ENCODE measurements at regions not wholly inside any gene's neighbourhood (a gene's known extent, or its start where the extent isn't known, plus 50 kb on each side); places are given as distances from the start of the nearest gene placed in this dataset.

- no peak for DNase-seq
These were observed 425.6 kb downstream of the TUSC7 start for GRCh38 chr3:117135207-117135606.

- DNase-seq, result no peak
These were observed 426.4 kb downstream of the TUSC7 start for GRCh38 chr3:117136003-117136402.

- DNase-seq, result no peak
These were observed 427.5 kb downstream of the TUSC7 start for GRCh38 chr3:117137065-117137464.

- no peak for DNase-seq
These were observed 430.1 kb downstream of the TUSC7 start for GRCh38 chr3:117139681-117140080.

- peak; percentile 11 for DNase-seq
These were observed 432.2 kb downstream of the TUSC7 start for GRCh38 chr3:117141812-117142211.

GRCh38 chr3:117144853-117145252 lies 435.3 kb downstream of the TUSC7 start:
- DNase-seq, result no peak

- DNase-seq, result no peak
These were observed 436.1 kb downstream of the TUSC7 start for GRCh38 chr3:117145677-117146076.

GRCh38 chr3:117146571-117146970 lies 437.0 kb downstream of the TUSC7 start:
- no peak for DNase-seq

- no peak for DNase-seq
These were observed 440.0 kb downstream of the TUSC7 start for GRCh38 chr3:117149584-117149983.

- DNase-seq, result no peak
These were observed 441.0 kb downstream of the TUSC7 start for GRCh38 chr3:117150628-117151027.

GRCh38 chr3:117160176-117160575 lies 450.6 kb downstream of the TUSC7 start:
- DNase-seq, result no peak

- DNase-seq, result no peak
These were observed 452.2 kb downstream of the TUSC7 start for GRCh38 chr3:117161816-117162215.

- no peak for DNase-seq
These were observed 455.6 kb downstream of the TUSC7 start for GRCh38 chr3:117165176-117165575.

- DNase-seq, result no peak
These were observed 456.0 kb downstream of the TUSC7 start for GRCh38 chr3:117165601-117166051.

- no peak for DNase-seq
These were observed 459.3 kb downstream of the TUSC7 start for GRCh38 chr3:117168896-117169295.

GRCh38 chr3:117170094-117170493 lies 460.5 kb downstream of the TUSC7 start:
- no peak for DNase-seq

- DNase-seq, result no peak
These were observed 461.5 kb downstream of the TUSC7 start for GRCh38 chr3:117171124-117171523.

GRCh38 chr3:117172426-117172825 lies 462.8 kb downstream of the TUSC7 start:
- no peak for DNase-seq

- DNase-seq, result no peak
These were observed 471.6 kb downstream of the TUSC7 start for GRCh38 chr3:117181222-117181621.

GRCh38 chr3:117184574-117184973 lies 475.0 kb downstream of the TUSC7 start:
- DNase-seq, result no peak

GRCh38 chr3:117191245-117191644 lies 481.7 kb downstream of the TUSC7 start:
- no peak for DNase-seq

GRCh38 chr3:117192888-117193287 lies 483.3 kb downstream of the TUSC7 start:
- no peak for DNase-seq

GRCh38 chr3:117193390-117193789 lies 483.8 kb downstream of the TUSC7 start:
- DNase-seq, result no peak

- DNase-seq, result no peak
These were observed 485.5 kb downstream of the TUSC7 start for GRCh38 chr3:117195034-117195433.

GRCh38 chr3:117200962-117201361 lies 491.4 kb downstream of the TUSC7 start:
- DNase-seq, result no peak
